Stimulated activated CD8-positive, alpha-beta memory T cell treated with anti-CD3 and anti-CD28 coated beads, Interleukin-4, amount 100 ng/mL, for 1 hour (primary cell): ENCODE measurements at regions not wholly inside any gene's neighbourhood (a gene's known extent, or its start where the extent isn't known, plus 50 kb on each side); places are given as distances from the start of the nearest gene placed in this dataset.
"Not testable (repeated sequence)": the region's sequence is repeated elsewhere in the genome, so short reads cannot be mapped to it uniquely, and the experiment has no call there.

Source experiments
- DNase-seq, 2 donors: peaks; one replicate each; pipeline ENCODE4 v3.0.0-alpha.2; 2020; ENCODE audit warnings: low read depth in 2 of 2, low spot score in 1 of 2

- DNase-seq, result not testable (repeated sequence)
These were observed 343.7 kb downstream of the BCL2L11 start for GRCh38 chr2:111464367-111464766.

- DNase-seq, result not testable (repeated sequence)
These were observed 344.8 kb downstream of the BCL2L11 start for GRCh38 chr2:111465521-111465920.

GRCh38 chr2:111466744-111467143 is 346.0 kb downstream of the BCL2L11 start:
- DNase-seq, result not testable (repeated sequence)

- DNase-seq, result not testable (repeated sequence)
These were observed 350.2 kb downstream of the BCL2L11 start for GRCh38 chr2:111470924-111471323.

GRCh38 chr2:111471791-111472530 is 351.2 kb downstream of the BCL2L11 start:
- not testable (repeated sequence) for DNase-seq

GRCh38 chr2:111472844-111473403 is 352.2 kb downstream of the BCL2L11 start:
- DNase-seq, result not testable (repeated sequence)

GRCh38 chr2:111473522-111473921 is 352.8 kb downstream of the BCL2L11 start:
- not testable (repeated sequence) for DNase-seq

- DNase-seq, result not testable (repeated sequence)
These were observed 353.5 kb downstream of the BCL2L11 start for GRCh38 chr2:111474198-111474705.

GRCh38 chr2:111478335-111478734 is 357.6 kb downstream of the BCL2L11 start:
- DNase-seq, result not testable (repeated sequence)

GRCh38 chr2:111478871-111479318 is 358.2 kb downstream of the BCL2L11 start:
- not testable (repeated sequence) for DNase-seq

GRCh38 chr2:111480016-111480625 is 359.4 kb downstream of the BCL2L11 start:
- DNase-seq, result not testable (repeated sequence)

GRCh38 chr2:111480633-111481032 is 359.9 kb downstream of the BCL2L11 start:
- DNase-seq, result not testable (repeated sequence)

- not testable (repeated sequence) for DNase-seq
These were observed 360.5 kb downstream of the BCL2L11 start for GRCh38 chr2:111481219-111481618.

GRCh38 chr2:111482987-111483679 is 362.4 kb downstream of the BCL2L11 start:
- not testable (repeated sequence) for DNase-seq

- not testable (repeated sequence) for DNase-seq
These were observed 363.4 kb downstream of the BCL2L11 start for GRCh38 chr2:111484097-111484496.

- not testable (repeated sequence) for DNase-seq
These were observed 365.2 kb downstream of the BCL2L11 start for GRCh38 chr2:111485895-111486294.

GRCh38 chr2:111488451-111488850 is 367.7 kb downstream of the BCL2L11 start:
- not testable (repeated sequence) for DNase-seq

- DNase-seq, result not testable (repeated sequence)
These were observed 368.7 kb downstream of the BCL2L11 start for GRCh38 chr2:111489460-111489859.

GRCh38 chr2:111491181-111491580 is 370.5 kb downstream of the BCL2L11 start:
- not testable (repeated sequence) for DNase-seq

GRCh38 chr2:111491614-111492013 is 370.9 kb downstream of the BCL2L11 start:
- DNase-seq, result not testable (repeated sequence)
